ENCODE measurements at regions not wholly inside any gene's neighbourhood (a gene's known extent, or its start where the extent isn't known, plus 50 kb on each side); places are given as distances from the start of the nearest gene placed in this dataset.
"Not testable (repeated sequence)": the region's sequence is repeated elsewhere in the genome, so short reads cannot be mapped to it uniquely, and the experiment has no call there.

DNA sequence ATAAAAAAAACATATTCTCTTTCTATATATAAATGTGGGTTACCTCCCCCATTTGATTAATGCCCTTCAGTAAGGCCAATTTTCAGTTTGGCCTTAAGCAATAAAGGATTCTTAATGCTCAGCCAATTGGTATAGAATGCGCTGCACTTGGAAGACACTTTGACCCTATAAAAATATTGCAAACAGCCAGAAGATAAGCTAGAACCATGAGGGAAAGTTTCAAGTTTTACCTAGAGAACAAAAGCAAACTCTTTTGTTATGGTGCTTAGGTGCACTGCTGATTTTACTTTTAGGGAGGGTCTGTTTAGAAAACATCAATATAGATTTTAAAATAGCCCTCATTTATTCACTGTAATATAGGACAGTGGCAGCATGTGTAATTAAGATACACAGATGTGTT is 251.6 kb upstream of the SLC16A7 start:
- DNase-seq: no peak

DNA sequence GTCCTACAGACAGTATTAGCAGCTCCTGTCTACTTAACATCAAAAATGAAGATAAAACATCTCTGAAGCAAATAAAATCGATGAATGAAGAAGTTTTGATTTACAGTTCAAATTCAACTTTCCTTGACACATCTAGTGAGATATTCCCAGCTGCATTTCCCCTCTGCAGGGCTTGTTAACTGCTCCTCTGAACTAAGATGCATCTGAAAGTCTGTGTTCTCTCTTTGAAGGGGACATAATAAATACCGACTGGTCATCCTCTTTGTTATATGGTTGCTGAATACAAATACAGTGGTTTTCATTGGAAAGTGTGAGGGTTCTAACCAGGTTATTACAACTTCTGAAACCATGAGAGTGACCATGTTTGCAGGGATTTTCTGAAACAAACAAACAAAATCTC is 266.4 kb upstream of the SLC16A7 start:
- DNase-seq: no peak

DNA sequence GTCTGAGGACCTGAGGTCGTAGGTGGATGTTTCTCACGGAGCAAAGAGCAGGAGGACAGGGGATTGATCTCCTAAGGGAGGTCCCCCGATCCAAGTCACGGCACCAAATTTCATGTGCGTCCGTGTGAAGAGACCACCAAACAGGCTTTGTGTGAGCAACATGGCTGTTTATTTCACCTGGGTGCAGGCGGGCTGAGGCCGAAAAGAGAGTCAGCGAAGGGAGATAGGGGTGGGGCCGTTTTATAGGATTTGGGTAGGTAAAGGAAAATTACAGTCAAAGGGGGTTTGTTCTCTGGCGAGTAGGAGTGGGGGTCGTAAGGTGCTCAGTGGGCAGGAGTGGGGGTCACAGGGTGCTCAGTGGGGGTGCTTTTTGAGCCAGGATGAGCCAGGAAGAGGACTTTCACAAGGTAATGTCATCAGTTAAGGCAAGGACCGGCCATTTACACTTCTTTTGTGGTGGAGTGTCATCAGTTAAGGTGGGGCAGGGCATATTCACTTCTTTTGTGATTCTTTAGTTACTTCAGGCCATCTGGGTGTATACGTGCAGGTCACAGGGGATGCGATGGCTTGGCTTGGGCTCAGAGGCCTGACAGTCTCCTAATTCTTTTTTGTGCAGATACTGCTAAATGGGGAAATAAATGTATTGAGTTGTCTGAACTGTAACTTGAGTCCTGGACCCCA is 267.3 kb upstream of the SLC16A7 start:
- not testable (repeated sequence) for DNase-seq

DNA sequence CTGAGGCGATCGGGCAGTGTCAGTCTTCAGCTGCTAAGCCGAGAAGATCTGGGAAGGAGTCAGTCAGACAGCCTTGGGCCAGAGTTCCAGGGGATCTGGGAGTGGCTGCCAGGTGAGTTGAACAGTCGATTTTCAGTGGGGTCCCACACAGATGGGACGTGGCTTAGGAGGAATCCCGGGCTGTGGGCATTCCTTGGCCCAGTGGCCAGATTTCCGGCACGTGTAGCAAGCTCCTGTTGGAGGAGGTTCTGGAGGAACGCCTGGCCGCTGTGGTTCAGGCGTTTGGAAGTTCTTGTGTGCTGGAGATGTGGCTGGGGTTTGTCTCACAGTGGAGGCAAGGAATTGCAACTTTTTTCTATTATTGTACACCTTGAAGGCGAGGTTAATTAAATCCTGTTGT is 269.4 kb upstream of the SLC16A7 start:
- DNase-seq: not testable (repeated sequence)

DNA sequence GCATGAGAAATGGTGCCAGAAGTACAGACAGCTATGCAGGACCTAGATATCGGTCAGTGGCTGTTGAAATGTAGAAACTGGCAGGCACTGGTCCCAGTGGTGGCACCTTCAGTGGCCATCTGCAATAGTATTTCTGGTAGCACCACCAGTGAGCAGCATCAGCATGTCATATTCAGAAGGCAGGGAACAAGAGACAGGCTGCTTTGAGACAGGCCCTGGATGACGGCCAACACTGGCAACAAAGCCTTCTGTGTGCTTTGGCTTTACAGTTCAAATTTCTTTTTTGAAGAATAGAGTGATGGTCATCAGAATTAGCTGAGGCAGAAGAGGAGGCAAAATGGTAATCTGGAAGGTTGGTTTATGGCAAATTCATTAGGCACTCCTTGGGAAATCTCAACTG is 273.4 kb upstream of the SLC16A7 start:
- DNase-seq: no peak

DNA sequence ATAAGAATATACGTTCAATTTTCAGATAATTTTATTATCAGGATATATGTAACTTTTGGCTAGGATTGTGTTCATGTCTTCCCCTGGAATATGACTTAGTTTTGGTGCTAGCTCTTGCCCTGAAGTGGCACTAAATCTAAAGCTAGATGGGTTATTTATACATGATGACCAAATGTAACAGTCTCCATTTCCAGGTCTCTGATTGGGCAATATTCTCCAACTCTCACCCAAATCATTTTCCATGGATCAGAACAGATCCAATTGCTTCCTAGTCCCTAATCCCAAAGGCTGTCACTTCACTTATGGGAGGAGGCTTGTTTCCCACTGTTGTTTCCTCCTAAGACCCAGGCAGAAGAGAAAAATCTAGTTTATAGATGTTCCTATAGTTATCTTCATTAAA is 274.6 kb upstream of the SLC16A7 start:
- DNase-seq: no peak

DNA sequence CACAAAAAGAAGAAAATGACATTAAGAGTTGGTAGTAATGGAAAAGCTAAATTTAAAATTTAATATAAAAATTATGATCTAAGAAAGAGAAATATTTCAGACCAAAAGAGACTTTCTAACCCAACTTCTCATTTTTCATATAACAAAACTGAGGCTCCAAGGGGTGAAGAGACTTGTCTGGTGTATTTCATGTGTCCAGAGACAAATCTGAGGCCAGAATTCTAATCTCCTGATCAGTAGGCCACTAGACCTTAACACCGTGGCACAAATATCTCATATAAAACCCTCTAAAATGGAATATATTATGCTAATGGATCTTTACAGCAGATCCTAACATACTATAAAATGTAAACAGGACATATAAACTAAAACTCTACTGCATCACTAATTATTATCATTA is 275.7 kb upstream of the SLC16A7 start:
- DNase-seq: no peak

DNA sequence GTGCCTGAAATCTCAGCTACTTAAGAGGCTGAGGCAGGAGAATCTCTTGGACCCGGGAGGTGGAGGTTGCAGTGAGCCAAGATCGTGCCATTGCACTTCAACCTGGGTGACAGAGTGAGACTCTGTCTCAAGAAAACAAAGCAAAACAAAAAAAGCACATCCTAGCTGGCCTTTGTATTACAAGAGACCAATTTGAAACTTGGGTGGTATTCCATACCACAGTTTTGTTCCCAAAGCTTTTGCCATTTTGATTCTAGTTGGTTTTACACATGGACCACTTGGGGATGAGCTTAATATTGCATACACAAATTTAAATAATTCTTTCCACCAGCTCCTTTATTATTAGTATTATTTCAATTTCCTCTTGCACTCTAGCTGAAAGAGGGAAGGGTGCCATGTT is 276.9 kb upstream of the SLC16A7 start:
- no peak for DNase-seq

DNA sequence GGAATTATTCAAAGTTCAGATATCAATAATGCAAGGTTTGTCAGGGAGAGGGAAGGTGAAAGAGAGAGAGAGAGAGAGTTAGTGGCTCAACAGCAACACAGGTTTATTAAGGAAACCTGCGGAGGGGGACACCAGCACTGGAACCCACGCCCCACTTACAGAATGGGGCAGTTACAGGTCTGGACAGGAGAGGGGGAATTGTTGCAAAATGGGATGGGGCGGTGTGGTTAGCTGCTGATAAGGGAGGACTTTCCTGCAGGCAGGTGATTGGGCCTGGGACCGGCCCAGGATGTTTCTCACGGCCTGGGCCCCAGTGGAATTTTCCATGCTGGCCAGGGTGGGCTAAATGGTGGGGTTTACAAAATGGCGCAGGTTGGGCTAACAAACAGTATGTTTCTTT is 278.2 kb upstream of the SLC16A7 start:
- DNase-seq: no peak

DNA sequence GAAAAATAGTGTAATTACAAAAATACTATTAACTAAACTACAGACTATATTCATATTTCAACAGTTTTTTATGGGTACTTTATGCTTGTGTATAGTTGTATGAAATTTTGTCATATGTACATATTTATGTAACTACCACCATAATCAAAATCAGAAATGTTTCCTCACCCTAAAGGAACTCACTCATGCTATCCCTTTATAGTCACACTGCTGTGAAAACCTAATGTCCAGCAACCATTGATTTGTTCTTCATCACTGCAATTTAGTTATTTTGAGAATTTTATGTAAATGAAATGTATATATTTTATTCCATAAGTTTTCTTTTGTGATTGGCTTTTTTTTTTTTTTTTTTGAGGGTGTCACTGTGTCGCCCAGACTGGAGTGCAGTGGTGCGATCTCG is 278.9 kb upstream of the SLC16A7 start:
- no peak for DNase-seq

DNA sequence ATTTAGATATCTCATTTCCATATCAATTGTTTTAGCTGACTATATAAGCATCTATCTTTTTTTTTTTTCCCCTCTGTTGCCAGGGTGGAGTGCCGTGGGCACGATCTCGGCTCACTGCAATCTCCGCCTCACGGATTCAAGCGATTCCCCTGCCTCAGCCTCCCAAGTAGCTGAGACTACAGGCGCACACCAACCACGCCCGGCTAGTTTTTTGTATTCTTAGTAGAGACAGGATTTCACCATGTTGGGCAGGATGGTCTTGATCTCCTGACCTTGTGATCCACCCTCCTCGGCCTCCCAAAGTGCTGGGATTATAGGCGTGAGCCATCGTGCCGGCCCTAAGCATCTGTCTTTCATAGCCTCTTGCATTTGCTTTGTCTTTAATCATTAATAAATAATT is 279.5 kb upstream of the SLC16A7 start:
- DNase-seq: not testable (repeated sequence)

DNA sequence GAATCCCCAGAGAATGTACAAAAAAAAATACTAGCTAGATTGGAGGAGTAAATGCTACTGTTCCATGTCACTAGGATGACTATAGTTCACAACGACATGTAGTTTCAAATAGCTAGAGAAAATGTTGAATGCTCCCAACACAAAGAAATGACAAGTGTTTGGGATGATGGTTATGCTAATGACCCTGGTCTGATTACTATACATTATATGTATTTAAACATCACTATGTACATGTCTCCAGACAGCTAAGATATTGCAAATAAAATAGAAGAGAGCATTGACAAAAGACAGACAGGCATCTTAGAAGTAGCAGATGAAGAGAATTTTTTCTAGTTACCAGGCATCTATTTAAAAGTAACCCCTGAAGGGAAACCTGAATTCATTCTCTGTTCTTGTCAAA is 281.6 kb upstream of the SLC16A7 start:
- DNase-seq: no peak

DNA sequence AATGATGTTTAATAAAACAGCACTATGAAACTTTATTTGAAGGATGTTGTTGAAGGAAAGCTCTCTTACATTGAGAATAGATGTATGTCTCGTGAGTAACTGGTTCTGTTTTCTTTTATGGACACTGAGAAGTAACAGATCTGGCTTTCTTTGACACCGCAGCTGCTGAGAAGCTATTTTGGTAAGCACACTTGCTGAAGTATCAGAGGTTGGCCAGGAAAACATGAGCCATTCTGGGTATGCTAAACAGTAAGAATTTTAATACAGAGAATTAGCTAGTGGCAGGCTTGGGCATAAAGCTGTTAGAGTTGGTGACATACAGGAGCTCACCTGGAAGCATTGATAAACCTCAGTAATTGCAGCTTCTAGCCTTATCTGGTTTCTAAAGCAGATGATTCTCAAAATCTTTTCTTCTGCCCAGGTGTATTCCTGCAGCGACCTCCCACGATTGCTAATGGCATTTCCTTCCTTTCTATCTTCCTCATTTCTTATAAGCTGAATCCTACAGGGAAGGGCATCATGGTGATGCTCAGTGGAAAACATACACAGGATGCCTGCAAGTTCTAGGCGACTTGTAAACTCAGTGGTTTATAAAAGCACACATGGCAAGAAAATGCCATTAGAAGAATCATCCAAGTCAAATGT is 291.6 kb upstream of the SLC16A7 start:
- no peak for DNase-seq

DNA sequence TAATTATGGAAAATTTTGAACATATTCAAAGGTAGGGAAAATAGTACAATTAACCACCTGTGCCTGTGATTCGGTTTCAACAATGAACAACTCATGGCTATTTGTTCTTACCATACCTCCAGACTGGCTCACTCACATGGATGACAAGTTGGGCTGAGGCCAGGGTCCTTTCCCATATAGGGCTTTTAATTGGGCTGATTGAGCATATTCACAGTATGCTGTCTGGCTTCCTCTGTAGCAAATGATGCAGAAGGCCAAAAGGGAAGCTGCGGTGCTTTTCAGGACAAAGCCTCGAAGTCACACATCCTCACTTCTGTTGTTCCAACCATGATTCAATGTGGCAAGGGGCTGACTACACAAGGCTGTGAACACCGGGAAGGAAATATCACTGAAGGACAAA is 297.5 kb upstream of the SLC16A7 start:
- DNase-seq: no peak

DNA sequence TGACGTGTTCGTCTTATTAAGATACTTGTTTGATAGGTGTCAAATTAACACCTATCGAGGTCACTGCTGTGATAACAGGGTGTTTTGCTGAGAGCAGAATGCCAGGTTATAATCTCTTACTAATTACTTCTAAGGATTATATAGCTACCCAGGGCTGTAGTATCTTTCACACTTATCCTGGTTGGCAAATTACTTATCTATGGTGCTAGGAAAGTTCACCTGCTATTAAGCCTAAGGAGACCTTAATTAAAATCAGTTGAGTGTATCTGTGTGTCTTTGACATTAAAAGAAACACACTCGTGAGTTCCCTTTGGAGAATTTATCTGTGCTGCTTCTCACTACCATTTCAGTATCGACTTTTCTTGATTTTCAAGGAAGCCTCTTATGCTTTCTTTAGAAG is 301.6 kb upstream of the SLC16A7 start:
- no peak for DNase-seq

DNA sequence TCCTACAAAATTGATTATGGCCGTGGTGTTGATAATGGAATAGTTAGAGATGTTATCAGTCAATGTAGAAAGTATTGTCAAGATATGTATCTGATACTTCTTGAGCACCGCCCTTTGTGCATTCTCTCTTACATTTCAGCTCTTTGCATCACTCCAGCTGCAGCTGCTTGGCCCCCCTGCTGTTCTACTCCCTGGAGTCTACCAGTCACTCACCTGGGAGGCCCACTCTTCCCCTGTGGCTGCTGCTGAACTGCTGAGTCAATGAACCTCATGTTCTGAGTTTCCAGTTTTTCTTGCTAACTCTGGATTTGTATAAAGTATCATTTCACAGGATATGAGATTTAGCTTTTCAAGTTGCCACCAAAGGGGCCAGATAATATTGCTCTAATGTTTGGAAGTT is 312.8 kb upstream of the SLC16A7 start:
- no peak for DNase-seq

DNA sequence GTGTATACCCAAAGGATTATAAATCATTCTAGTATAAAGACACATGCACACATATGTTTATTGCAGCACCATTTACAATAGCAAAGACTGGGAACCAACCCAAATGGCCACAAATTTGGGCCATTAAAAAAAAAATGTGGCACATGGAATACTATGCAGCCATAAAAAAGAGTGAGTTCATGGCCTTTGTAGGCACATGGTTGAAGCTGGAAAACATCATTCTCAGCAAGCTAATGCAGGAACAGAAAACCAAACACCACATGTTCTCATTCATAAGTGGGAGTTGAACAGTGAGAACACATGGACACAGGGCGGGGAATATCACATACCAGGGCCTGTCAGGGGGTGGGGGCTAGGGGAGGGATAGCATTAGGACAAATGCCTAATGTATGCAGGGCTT is 322.3 kb upstream of the SLC16A7 start:
- not testable (repeated sequence) for DNase-seq

DNA sequence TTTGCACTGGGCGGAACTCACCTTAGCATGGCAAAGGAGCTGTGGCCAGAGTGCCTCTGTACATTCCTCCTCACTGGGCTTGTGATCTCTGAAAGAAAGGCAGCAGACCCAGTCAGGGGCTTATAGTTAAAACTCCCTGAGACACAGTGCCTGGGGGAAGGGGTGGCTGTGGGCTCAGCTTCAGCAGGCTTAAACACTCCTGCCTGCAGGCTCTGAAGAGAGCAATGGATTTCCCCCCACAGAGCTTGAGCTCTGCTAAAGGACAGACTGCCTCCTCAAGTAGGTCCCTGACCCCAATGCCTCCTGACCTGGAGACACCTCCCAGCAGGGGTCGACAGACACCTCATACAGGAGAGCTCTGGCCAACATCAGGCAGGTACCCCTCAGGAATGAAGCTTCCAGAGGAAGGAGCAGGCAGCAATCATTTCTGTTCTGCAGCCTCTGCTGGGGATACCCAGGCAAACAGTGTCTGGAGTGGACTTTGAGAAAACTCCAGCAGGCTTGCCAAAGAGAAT is 327.5 kb upstream of the SLC16A7 start:
- DNase-seq: no peak

DNA sequence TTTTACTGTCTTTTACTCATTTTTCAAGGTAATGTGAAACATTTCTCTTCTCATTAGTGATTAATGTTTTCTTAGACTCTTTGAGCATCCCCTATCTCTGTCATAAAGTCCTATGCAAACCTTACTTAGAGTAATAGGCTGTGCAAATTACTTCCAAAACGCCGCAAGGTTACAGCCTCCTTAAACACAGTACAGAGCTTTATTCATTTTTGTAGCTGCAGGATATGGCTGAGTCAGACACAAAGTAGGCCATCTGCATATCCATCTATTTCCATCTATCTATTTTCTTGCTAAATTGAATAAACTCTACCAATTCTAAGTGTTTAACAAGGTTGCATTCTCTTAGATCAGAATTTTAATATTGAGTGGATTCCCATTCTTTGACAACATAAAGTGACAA is 335.6 kb upstream of the SLC16A7 start:
- DNase-seq: no peak

DNA sequence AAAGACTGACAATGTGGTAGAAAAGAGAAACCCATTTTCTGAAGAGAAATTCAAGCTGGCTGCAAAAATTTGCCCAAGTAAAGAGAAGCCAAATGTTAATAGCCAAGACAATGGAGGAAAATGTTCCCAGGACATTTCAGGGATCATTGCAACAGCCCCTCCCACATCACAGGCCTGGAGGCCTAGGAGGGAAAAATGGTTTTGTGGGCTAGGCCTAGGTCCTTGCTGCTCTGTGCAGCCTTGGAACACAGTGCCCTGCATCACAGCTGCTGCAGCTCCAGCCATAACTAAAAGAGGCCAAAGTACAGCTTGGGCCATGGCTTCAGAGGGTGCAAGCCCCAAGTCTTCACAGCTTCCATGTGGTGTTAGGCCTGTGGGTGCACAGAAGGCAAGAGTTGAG is 332.4 kb upstream of the LRIG3 start:
- no peak for DNase-seq

DNA sequence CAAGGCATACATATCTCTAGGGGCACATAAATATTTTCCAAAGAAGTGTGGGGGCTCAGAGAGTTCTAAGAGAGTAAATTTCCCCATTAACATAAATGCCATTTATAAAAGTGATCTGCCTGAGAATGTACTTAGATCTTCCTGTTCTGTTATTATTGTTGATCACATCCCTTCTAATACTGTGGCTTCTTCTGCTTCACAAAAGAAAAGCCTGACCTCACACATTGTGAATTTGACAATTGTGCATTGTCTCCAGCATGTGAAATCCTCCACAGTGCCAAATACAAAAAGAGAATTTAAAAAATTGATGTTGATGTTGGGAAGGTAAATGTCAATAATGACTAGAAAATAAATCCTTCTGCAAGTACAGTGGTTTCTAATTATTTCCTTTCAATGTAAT is 330.5 kb upstream of the LRIG3 start:
- DNase-seq: no peak

DNA sequence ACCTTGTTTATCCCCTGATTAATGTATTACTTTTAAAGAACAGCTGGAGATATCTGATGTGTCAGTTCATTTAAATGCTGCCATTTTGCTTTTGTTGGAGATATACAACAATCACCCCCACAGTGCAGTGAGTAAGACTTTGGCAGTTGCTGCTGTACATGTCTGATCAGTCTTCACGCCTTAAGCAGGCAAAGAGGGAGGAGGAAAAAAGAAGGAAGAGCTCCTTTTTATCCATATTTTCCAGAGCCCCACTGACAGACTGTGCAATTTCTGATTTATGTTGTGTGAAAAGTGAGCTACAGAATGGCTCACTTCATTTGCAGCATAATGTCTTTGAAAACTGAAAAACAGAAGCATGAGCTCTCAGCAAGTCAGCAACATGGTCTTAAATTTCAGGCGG is 319.7 kb upstream of the LRIG3 start:
- no peak for DNase-seq

DNA sequence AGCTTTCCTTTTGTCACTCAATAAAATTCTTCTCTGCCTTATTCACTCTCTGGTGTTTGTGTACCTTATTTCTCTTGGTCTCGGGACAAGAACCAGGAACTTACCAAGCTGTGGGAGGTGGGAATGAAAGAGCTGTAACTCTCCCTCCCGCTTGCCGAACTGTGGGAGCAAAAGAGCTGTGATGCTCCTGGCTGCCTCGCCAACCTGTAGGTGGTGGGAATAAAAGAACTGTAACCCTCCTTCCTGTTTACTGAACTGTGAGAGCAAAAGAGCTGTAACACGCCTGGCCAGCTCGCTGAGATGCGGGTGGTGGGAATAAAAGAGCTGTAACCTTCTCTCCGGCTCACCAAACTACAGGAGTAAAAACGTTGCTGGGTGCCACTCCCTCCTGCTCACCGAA is 314.1 kb upstream of the LRIG3 start:
- no peak for DNase-seq

DNA sequence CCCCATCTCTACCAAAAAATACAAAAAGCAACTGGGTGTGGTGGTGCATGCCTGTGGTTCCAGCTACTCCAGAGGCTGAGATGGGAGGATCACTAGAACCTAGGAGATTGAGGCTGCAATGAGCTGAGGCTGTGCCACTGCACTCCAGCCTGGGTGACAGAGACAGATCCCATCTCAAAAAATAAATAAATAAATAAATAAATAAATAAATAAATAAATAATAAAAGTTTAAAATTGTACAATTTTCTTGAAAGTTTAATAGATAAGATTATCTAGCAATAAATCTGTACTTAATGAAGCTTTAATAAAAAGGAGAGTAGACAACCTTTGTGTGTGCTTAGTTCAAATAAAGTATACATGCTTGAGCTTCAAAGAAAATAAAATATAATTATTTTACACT is 310.0 kb upstream of the LRIG3 start:
- no peak for DNase-seq

DNA sequence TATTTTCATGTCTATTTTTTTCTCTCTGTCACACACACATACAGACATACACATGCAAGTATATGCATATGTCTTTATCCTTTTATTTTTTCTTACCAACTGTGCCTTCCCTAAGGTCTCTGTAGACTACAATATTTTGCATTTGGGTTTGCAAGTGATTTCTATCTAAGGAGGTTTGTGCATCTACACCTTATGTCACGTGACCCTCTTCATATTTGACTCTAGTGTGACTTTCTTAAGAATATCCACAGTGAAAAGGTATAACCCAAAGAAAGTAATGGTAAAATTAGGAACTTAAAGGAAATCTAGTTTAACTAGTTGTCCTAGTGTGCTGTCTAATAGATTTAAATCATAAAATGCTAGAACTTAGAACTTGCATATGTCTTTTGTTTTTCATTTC is 298.8 kb upstream of the LRIG3 start:
- no peak for DNase-seq

Data from AML-193 (cell line).